ENCODE measurements at regions not wholly inside any gene's neighbourhood (a gene's known extent, or its start where the extent isn't known, plus 50 kb on each side); places are given as distances from the start of the nearest gene placed in this dataset.

DNA sequence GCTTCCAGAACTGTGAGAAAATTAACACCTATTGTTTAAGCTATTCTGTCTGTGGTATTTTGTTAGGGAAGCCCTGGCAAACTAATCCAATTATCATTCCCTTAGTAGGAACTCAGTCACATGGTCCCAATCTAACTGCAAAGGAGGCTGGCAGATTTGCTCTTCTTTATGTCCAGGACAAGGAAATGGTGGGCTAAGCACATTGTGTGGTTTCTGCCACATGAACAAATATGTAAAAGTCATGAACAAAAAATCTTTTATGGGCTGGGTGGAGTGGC, 278.6 kb upstream of the RPL38 start:
- Histone ChIP-seq H3K27me3 (peaks cover 10% of the 10 kb centered on the region), H3K9me3 (ENCODE audit: low read depth) (no peaks in the 10 kb centered on the region), H3K4me3 (no peak overlapping the region), H3K79me2 (ENCODE audit: low read depth) (no peaks in the 10 kb centered on the region), H3K27ac (no peak overlapping the region), H3K9ac (no peak overlapping the region), H3K4me1 (no peaks in the 10 kb centered on the region), H3K36me3 (no peaks in the 10 kb centered on the region), H3K4me2 (no peak overlapping the region), H4K20me1 (ENCODE audit: low read depth) (no peaks in the 10 kb centered on the region), H2AFZ (replicated peaks) (no peak overlapping the region), H3F3A (ENCODE audit: low read depth) (no peaks in the 10 kb centered on the region)
- Mint-ChIP-seq H3K36me3 (no peaks in the 10 kb centered on the region), H3K4me1 (peaks cover 3% of the 10 kb centered on the region), H3K4me3 (no peak overlapping the region), H3K27ac (no peak overlapping the region), H3K9me3 (peaks cover 25% of the 10 kb centered on the region), H3K27me3 (ENCODE audit: insufficient read depth, low read depth) (peaks cover 9% of the 10 kb centered on the region)
- TF ChIP-seq, protein P1, sequence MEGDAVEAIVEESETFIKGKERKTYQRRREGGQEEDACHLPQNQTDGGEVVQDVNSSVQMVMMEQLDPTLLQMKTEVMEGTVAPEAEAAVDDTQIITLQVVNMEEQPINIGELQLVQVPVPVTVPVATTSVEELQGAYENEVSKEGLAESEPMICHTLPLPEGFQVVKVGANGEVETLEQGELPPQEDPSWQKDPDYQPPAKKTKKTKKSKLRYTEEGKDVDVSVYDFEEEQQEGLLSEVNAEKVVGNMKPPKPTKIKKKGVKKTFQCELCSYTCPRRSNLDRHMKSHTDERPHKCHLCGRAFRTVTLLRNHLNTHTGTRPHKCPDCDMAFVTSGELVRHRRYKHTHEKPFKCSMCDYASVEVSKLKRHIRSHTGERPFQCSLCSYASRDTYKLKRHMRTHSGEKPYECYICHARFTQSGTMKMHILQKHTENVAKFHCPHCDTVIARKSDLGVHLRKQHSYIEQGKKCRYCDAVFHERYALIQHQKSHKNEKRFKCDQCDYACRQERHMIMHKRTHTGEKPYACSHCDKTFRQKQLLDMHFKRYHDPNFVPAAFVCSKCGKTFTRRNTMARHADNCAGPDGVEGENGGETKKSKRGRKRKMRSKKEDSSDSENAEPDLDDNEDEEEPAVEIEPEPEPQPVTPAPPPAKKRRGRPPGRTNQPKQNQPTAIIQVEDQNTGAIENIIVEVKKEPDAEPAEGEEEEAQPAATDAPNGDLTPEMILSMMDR (IDR thresholded peaks at IDR 0.05) = no peak
- no peak for TF ChIP-seq EZH2 (IDR thresholded peaks at IDR 0.05)
- TF ChIP-seq EZH2phosphoT487 (IDR thresholded peaks at IDR 0.05) = no peak
- DNase-seq (ENCODE audit: low spot score) = peak; percentile 18

DNA sequence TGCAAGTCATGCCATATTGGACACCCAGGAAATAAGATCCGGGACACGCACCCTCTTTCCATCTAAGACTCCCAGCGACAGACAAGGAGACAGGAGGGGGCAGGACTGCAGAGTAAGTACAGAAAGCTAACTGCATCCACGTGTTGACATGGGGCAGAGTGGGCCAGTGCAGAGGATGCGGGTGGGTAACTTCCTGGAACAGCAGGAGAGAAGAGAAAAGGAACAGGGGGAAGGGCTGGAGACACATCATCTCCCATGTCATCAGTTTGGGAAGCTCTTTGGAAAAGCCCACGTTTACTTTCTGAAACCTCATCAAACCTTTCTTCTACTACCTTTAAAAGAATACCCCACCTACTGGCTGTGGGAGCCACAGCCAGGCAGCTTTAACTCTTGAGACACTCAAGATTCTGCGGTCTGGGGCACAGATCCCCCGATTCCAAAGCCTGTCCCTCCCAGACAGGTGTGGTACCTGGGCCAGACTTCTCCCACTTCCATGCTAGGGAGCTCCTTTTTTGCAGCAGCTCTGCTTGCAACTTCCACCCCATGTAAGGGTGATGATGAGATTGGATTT, 273.5 kb upstream of the RPL38 start:
- Mint-ChIP-seq H3K36me3 (no peaks in the 10 kb centered on the region), H3K4me1 (peaks cover 3% of the 10 kb centered on the region), H3K4me3 (no peak overlapping the region), H3K27me3 (ENCODE audit: insufficient read depth, low read depth) (peaks cover 2% of the 10 kb centered on the region), H3K27ac (no peak overlapping the region), H3K9me3 (peaks cover 17% of the 10 kb centered on the region)
- H3K27me3 ChIP-seq = no peaks in the 10 kb centered on the region
- no peak overlapping the region for H3K4me3 ChIP-seq
- H3K4me1 ChIP-seq = no peaks in the 10 kb centered on the region
- no peak for TF ChIP-seq EZH2phosphoT487 (IDR thresholded peaks at IDR 0.05)
- TF ChIP-seq, protein P1 (IDR thresholded peaks at IDR 0.05) = peak; percentile 25
- TF ChIP-seq EZH2 (IDR thresholded peaks at IDR 0.05) = no peak
- H2AFZ ChIP-seq (replicated peaks) = peak overlapping the region; percentile 75
- no peak overlapping the region for H3K27ac ChIP-seq
- H4K20me1 ChIP-seq (ENCODE audit: low read depth) = no peaks in the 10 kb centered on the region
- H3F3A ChIP-seq (ENCODE audit: low read depth) = no peaks in the 10 kb centered on the region
- no peak overlapping the region for H3K9ac ChIP-seq
- no peaks in the 10 kb centered on the region for H3K9me3 ChIP-seq (ENCODE audit: low read depth)
- no peaks in the 10 kb centered on the region for H3K36me3 ChIP-seq
- no peak overlapping the region for H3K4me2 ChIP-seq
- no peak for DNase-seq (ENCODE audit: low spot score)
- H3K79me2 ChIP-seq (ENCODE audit: low read depth) = no peaks in the 10 kb centered on the region

GRCh38 chr17:73932216-73932749, 271.2 kb upstream of the RPL38 start:
- no peaks in the 10 kb centered on the region for H3K36me3 ChIP-seq
- H3K27me3 Mint-ChIP-seq (ENCODE audit: insufficient read depth, low read depth) = peaks cover 2% of the 10 kb centered on the region
- H3K4me1 Mint-ChIP-seq = peaks cover 3% of the 10 kb centered on the region
- H3K4me3 ChIP-seq = no peak overlapping the region
- H3K4me3 Mint-ChIP-seq = no peak overlapping the region
- TF ChIP-seq, protein P1 (IDR thresholded peaks at IDR 0.05) = no peak
- TF ChIP-seq EZH2 (IDR thresholded peaks at IDR 0.05) (no peak), EZH2phosphoT487 (IDR thresholded peaks at IDR 0.05) (no peak)
- H3K9me3 Mint-ChIP-seq = peaks cover 9% of the 10 kb centered on the region
- H2AFZ ChIP-seq (replicated peaks) = no peak overlapping the region
- H3F3A ChIP-seq (ENCODE audit: low read depth) = no peaks in the 10 kb centered on the region
- no peaks in the 10 kb centered on the region for H3K9me3 ChIP-seq (ENCODE audit: low read depth)
- no peak for DNase-seq (ENCODE audit: low spot score)
- no peaks in the 10 kb centered on the region for H4K20me1 ChIP-seq (ENCODE audit: low read depth)
- no peaks in the 10 kb centered on the region for H3K79me2 ChIP-seq (ENCODE audit: low read depth)
- H3K4me1 ChIP-seq = no peaks in the 10 kb centered on the region
- no peak overlapping the region for H3K9ac ChIP-seq
- no peak overlapping the region for H3K27ac ChIP-seq
- H3K4me2 ChIP-seq = no peak overlapping the region
- H3K27ac Mint-ChIP-seq = no peak overlapping the region
- H3K36me3 Mint-ChIP-seq = no peaks in the 10 kb centered on the region
- H3K27me3 ChIP-seq = no peaks in the 10 kb centered on the region

All from neural progenitor cell (in vitro differentiated cells).